ENCODE measurements at regions not wholly inside any gene's neighbourhood (a gene's known extent, or its start where the extent isn't known, plus 50 kb on each side); places are given as distances from the start of the nearest gene placed in this dataset.

DNA sequence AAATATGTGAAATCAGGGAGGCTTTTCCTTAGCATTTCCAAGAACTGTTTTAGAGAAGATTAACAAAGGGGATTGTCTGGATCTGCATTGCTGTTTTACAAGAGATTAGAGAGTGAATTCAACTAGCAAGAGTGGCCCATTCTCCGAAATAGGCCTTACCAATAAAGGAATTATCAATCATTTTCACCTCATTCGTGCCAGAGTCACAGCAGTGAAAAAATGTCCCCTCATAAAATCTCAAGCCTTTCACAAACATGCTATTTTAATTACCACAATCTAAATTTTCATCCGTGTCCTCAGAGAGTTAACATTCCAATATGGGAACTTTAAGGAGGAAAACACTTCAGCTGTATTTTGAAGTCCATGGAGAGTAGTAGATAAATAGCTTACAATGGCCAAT lies 979.6 kb downstream of the RPA4 start:
- TF ChIP-seq, protein P1, sequence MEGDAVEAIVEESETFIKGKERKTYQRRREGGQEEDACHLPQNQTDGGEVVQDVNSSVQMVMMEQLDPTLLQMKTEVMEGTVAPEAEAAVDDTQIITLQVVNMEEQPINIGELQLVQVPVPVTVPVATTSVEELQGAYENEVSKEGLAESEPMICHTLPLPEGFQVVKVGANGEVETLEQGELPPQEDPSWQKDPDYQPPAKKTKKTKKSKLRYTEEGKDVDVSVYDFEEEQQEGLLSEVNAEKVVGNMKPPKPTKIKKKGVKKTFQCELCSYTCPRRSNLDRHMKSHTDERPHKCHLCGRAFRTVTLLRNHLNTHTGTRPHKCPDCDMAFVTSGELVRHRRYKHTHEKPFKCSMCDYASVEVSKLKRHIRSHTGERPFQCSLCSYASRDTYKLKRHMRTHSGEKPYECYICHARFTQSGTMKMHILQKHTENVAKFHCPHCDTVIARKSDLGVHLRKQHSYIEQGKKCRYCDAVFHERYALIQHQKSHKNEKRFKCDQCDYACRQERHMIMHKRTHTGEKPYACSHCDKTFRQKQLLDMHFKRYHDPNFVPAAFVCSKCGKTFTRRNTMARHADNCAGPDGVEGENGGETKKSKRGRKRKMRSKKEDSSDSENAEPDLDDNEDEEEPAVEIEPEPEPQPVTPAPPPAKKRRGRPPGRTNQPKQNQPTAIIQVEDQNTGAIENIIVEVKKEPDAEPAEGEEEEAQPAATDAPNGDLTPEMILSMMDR (conservative IDR thresholded peaks at IDR 0.05; ENCODE audit: low read depth, low read length), result no peak
- H3K4me3 ChIP-seq (ENCODE audit: low read depth, low read length), result no peak overlapping the region
- no peak for DNase-seq (ENCODE audit: low read depth)

DNA sequence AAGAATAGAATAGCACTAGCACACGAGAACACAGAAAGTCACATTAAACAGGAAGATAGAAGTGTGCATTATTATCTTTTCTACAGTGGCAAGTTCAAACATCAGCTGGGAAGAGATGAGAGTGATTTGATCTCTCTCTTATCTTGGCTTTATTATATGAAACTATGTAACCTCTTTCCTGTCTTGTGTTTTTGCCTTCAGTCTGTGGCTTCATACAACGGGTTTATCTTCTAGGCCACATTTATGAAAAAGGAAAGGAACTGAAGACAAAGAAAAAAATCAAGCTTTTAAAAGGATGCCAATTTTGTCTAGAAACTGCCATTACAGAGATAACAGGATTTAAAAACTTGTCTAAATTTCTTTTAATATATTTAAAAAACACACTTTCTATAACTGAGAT lies 983.6 kb downstream of the RPA4 start:
- TF ChIP-seq, protein P1 (conservative IDR thresholded peaks at IDR 0.05; ENCODE audit: low read depth, low read length), result no peak
- no peak for DNase-seq (ENCODE audit: low read depth)
- H3K4me3 ChIP-seq (ENCODE audit: low read depth, low read length), result no peak overlapping the region

DNA sequence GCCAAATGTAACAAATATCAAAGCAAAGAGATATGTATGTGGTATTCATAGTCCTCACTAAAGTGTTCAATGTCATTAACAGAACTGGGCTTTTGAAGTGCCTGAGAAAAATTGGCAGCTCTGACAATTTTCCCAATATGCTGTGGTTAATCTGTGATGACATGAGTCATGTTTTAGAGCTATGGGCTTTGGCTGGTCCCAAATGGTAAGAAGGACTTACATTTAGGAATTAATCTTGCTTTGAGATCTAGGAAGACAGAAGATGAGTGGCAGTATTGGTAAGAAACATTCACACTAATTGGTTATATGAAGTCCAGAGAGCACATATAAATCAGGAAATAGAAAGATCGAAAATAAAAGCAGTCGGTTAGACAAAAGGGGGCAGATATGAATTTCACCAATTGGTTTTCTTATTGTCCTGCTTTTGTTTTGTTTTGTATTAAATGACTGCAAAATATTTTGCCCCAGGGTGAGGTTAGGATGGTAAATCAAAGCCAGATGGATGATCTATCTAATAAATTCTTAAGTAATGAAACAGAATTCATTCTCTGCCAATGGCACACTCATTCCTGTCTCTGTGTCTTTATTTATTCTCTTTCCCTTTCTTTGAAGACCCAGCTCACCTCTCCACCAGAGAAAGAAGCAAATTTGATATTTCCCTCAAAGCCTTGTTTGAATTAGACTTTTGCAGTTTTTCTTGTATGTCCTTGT lies 993.1 kb downstream of the RPA4 start:
- no peak for DNase-seq (ENCODE audit: low read depth)
- no peak overlapping the region for H3K4me3 ChIP-seq (ENCODE audit: low read depth, low read length)
- TF ChIP-seq, protein P1 (conservative IDR thresholded peaks at IDR 0.05; ENCODE audit: low read depth, low read length), result no peak

DNA sequence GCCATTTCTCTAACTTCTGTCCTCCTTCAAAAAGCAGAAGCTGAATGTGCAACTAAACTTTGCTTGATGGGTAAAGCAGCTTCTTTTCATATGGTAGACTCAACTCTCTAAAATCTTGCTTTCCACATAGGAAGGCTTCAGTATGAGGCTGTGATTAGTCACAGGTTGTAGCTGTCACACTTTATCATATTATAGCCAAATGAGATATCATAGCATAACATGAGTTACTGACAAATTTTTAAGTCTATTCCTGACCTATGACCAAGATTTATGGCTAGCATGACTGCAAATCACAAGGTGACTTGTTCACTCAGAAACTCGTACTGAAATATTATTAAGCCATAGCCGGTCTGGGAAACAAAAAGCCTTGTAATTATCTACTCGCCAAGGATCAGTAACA lies 998.6 kb downstream of the RPA4 start:
- TF ChIP-seq, protein P1 (conservative IDR thresholded peaks at IDR 0.05; ENCODE audit: low read depth, low read length), result no peak
- no peak for DNase-seq (ENCODE audit: low read depth)

DNA sequence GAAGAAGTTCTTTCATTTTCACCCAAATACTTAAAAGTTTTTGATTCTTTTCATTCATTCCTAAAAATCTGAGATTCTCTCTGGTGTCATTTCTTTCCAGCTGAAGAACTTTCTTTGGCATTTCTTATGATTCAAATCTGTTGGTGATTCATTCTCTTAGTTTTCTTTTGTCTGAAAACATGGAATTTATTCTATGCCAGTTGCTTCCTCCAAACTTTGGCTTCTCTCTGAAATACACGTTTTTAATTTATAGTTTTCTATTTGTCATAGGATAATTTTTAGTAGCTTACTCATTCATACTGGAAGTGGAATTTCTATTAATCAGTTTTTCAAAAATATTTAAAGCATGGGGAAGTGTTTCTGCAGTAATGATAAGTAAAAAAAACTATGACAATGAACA lies 1012.0 kb downstream of the RPA4 start:
- TF ChIP-seq, protein P1 (conservative IDR thresholded peaks at IDR 0.05; ENCODE audit: low read depth, low read length), result no peak
- H3K4me3 ChIP-seq (ENCODE audit: low read depth, low read length), result no peak overlapping the region
- DNase-seq (ENCODE audit: low read depth), result no peak

More for the DNA sequence above, 998.6 kb downstream of the RPA4 start:
- H3K4me3 ChIP-seq (ENCODE audit: low read depth, low read length), result no peak overlapping the region

DNA sequence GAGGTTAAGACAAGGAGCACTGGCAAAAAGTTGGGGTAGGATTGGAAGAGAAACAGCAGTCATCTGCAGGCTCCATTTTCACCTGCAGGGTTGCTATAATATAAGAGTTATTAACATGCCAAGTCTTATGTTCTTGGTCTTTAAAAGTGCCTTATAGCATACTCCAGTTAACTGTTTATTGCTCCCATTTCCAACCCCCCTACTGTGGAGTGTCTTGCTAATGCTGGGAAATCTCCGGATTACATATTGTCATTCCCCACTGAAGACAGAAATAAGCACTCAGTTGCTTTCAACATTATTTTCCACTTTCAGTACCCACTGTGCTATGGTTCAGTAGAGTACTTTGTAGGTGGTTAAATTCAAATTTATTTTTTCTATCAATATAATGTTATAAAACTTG lies 1014.3 kb downstream of the RPA4 start:
- no peak for DNase-seq (ENCODE audit: low read depth)
- H3K4me3 ChIP-seq (ENCODE audit: low read depth, low read length), result no peak overlapping the region
- TF ChIP-seq, protein P1 (conservative IDR thresholded peaks at IDR 0.05; ENCODE audit: low read depth, low read length), result no peak

DNA sequence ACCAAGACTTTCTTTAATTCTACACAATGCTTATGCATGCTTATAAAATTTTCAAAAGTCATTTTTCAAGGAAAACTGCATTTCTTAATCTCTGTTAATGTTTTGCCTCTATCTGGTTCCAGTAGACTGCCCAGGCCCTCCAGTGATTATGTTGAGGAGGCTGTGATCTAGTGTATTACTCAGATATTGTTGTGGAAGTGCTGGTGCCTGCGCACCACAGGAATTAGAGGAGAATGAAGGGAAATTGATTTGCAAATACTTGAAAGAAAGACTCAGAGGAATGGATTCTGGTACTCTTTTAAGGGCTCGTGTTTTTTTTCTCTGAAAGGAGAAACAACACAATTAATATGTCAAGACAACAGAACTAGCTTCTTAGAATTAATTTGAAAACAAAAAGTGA lies 1015.1 kb downstream of the RPA4 start:
- peak; percentile 10 for DNase-seq (ENCODE audit: low read depth)
- TF ChIP-seq, protein P1 (conservative IDR thresholded peaks at IDR 0.05; ENCODE audit: low read depth, low read length), result no peak
- no peak overlapping the region for H3K4me3 ChIP-seq (ENCODE audit: low read depth, low read length)

Measured in epithelial cell of proximal tubule (primary cell).